Esophagus squamous epithelium (tissue), 5 donors: ENCODE measurements at regions not wholly inside any gene's neighbourhood (a gene's known extent, or its start where the extent isn't known, plus 50 kb on each side); places are given as distances from the start of the nearest gene placed in this dataset.
A peak's percentile ranks its signal among the peaks of the same experiment; 100 is the strongest.

ENCODE experiments used
- DNase-seq: peaks from one replicate; lab custom pipeline; 2025; lab: John Stamatoyannopoulos, UW
- H3K27ac ChIP-seq, 4 donors: fragments of 200-600 bp; sonication (generic); one replicate each; pipeline ENCODE4 v1.5.1; 2016 to 2019; ENCODE audit warnings: mild to moderate bottlenecking in 1 of 4
- H3K27me3 ChIP-seq, 4 donors: fragments of 200-600 bp; sonication (generic); 1 replicate in 3 of 4; 2 replicates in 1 of 4; pipeline versions ENCODE4 v1.5.1 to v1.6.0; 2017 to 2021; ENCODE audit warnings: antibody characterized with exemption in 1 of 4
- H3K36me3 ChIP-seq, 3 donors: fragments of 200-600 bp; sonication (generic); one replicate each; pipeline ENCODE4 v1.5.1; 2016 to 2019
- H3K4me1 ChIP-seq, 3 donors: fragments of 200-600 bp; sonication (generic); one replicate each; pipeline ENCODE4 v1.5.1; 2017 to 2019
- H3K4me3 ChIP-seq, 4 donors: fragments of 200-600 bp; sonication (generic); 1 replicate in 3 of 4; 2 replicates in 1 of 4; pipeline ENCODE4 v1.5.1; 2016 to 2019; ENCODE audit warnings: mild to moderate bottlenecking in 2 of 4, moderate library complexity in 1 of 4
- H3K9me3 ChIP-seq, 3 donors: fragments of 200-600 bp; sonication (generic); one replicate each; pipeline ENCODE4 v1.5.1; 2016 to 2019
- CTCF ChIP-seq, 6 experiments: fragments of 450-650 bp in 4 of 6; fragments of 200-600 bp in 2 of 6; sonication (generic) in 2 of 6; IDR thresholded peaks; one replicate each; pipeline ENCODE4 v1.5.1; 2016 to 2019; ENCODE audit warnings: antibody characterized with exemption in 6 of 6, mild to moderate bottlenecking in 4 of 6, moderate library complexity in 4 of 6
- POLR2A ChIP-seq, 4 donors: fragments of 450-650 bp; IDR thresholded peaks; one replicate each; pipeline ENCODE4 v1.6.1; 2017; ENCODE audit warnings: antibody characterized with exemption in 4 of 4, mild to moderate bottlenecking in 4 of 4, moderate library complexity in 3 of 4
- WGBS, 2 donors: methylation state at CpG; one replicate each; pipeline ENCODE4 v1.1.5; 2018; 5-methylcytosine and 5-hydroxymethylcytosine counted together
- intact Hi-C: fragments of 100-400 bp; cut with DNase I; formaldehyde crosslinking; loops from one replicate; pipeline ENCODE4 v1.15.0; 2022
- donor health status: DM: yes; HTN: yes; CAD: no.

- Histone ChIP-seq H3K9me3 (peaks cover 0 to 3% (median 0%) of the 10 kb centered on the region in 3 donors), H3K36me3 (no peaks in the 10 kb centered on the region), H3K27ac (no peak overlapping the region), H3K27me3 (no peaks in the 10 kb centered on the region), H3K4me1 (no peaks in the 10 kb centered on the region), H3K4me3 (no peak overlapping the region)
- intact Hi-C loops, result no loop called here
- no peak for TF ChIP-seq POLR2A (IDR thresholded peaks at IDR 0.05)
- TF ChIP-seq CTCF (IDR thresholded peaks at IDR 0.05), result no peak
- DNase-seq, result no peak
- WGBS, 2 donors, result 80 to 86% methylated on average over 2 of the region's 2 CpGs
These were observed 259.0 kb downstream of the ADRA2A start for GRCh38 chr10:111335826-111336225.

- WGBS, 2 donors, result 89% methylated on average over 1 of the region's 1 CpG; no CpG with 5 or more reads in 1 of the 2 donors
These were observed 261.2 kb downstream of the ADRA2A start for GRCh38 chr10:111338035-111338434.

GRCh38 chr10:111338805-111339204 is 262.0 kb downstream of the ADRA2A start:
- TF ChIP-seq POLR2A (IDR thresholded peaks at IDR 0.05) (no peak), CTCF (IDR thresholded peaks at IDR 0.05) (no peak)
- H3K9me3 ChIP-seq, result peaks cover 0 to 18% (median 0%) of the 10 kb centered on the region in 3 donors
- H3K27ac ChIP-seq, result no peak overlapping the region
- no peaks in the 10 kb centered on the region for H3K4me1 ChIP-seq
- no peak overlapping the region for H3K4me3 ChIP-seq
- no peaks in the 10 kb centered on the region for H3K36me3 ChIP-seq
- H3K27me3 ChIP-seq, result no peaks in the 10 kb centered on the region
- 71% methylated on average over 5 of the region's 5 CpGs for WGBS, 2 donors
- intact Hi-C loops, result no loop called here
- DNase-seq, result no peak

More at GRCh38 chr10:111338035-111338434, 261.2 kb downstream of the ADRA2A start:
- DNase-seq, result no peak
- Histone ChIP-seq H3K36me3 (no peaks in the 10 kb centered on the region), H3K4me1 (no peaks in the 10 kb centered on the region), H3K27ac (no peak overlapping the region), H3K9me3 (peaks cover 0 to 18% (median 0%) of the 10 kb centered on the region in 3 donors), H3K4me3 (no peak overlapping the region), H3K27me3 (no peaks in the 10 kb centered on the region)
- intact Hi-C loops, result no loop called here
- TF ChIP-seq POLR2A (IDR thresholded peaks at IDR 0.05) (no peak), CTCF (IDR thresholded peaks at IDR 0.05) (no peak)

GRCh38 chr10:111344804-111345203 is 268.0 kb downstream of the ADRA2A start:
- Histone ChIP-seq H3K4me1 (no peaks in the 10 kb centered on the region), H3K27ac (no peak overlapping the region), H3K27me3 (peaks cover 0 to 6% (median 0%) of the 10 kb centered on the region in 4 donors), H3K4me3 (no peak overlapping the region), H3K9me3 (peaks cover 0 to 18% (median 0%) of the 10 kb centered on the region in 3 donors), H3K36me3 (no peaks in the 10 kb centered on the region)
- WGBS, 2 donors, result 48 to 49% methylated on average over 3 of the region's 3 CpGs
- no peak for DNase-seq
- TF ChIP-seq POLR2A (IDR thresholded peaks at IDR 0.05), result no peak
- peak in 1 of 6 experiments; percentile 9 for TF ChIP-seq CTCF (IDR thresholded peaks at IDR 0.05)
- intact Hi-C loops, result no loop called here

- intact Hi-C loops, result no loop called here
- H3K27me3 ChIP-seq, result peaks cover 0 to 6% (median 0%) of the 10 kb centered on the region in 4 donors
- 35 to 58% methylated on average over 6 of the region's 6 CpGs for WGBS, 2 donors
- H3K4me3 ChIP-seq, result no peak overlapping the region
- no peaks in the 10 kb centered on the region for H3K36me3 ChIP-seq
- peaks cover 0 to 2% (median 0%) of the 10 kb centered on the region in 3 donors for H3K9me3 ChIP-seq
- H3K27ac ChIP-seq, result no peak overlapping the region
- H3K4me1 ChIP-seq, result no peaks in the 10 kb centered on the region
- TF ChIP-seq POLR2A (IDR thresholded peaks at IDR 0.05), result no peak
- no peak for TF ChIP-seq CTCF (IDR thresholded peaks at IDR 0.05)
- DNase-seq, result no peak
These were observed 270.7 kb downstream of the ADRA2A start for GRCh38 chr10:111347386-111348013.
